Trophoblast cell (in vitro differentiated cells and primary cell): ENCODE measurements at regions not wholly inside any gene's neighbourhood (a gene's known extent, or its start where the extent isn't known, plus 50 kb on each side); places are given as distances from the start of the nearest gene placed in this dataset.

Experiments
- DNase-seq, 2 donors: peaks; one replicate each; pipeline ENCODE4 v3.0.0-alpha.2; 2016
- H2AFZ ChIP-seq: 2 replicates; pipeline ENCODE4 v1.6.1; 2013; ENCODE audit warnings: low read length, moderate library complexity, mild to moderate bottlenecking; ENCODE audit not compliant: insufficient read depth, poor library complexity
- H2AK5ac ChIP-seq: 2 replicates; pipeline ENCODE4 v1.6.1; 2013; ENCODE audit warnings: mild to moderate bottlenecking, low read length
- H2BK120ac ChIP-seq: 2 replicates; pipeline ENCODE4 v1.6.1; 2013; ENCODE audit warnings: low read length, mild to moderate bottlenecking, moderate library complexity; ENCODE audit not compliant: insufficient read depth, poor library complexity
- H2BK12ac ChIP-seq: 2 replicates; pipeline ENCODE4 v1.6.1; 2013; ENCODE audit warnings: mild to moderate bottlenecking, low read length, moderate library complexity
- H2BK5ac ChIP-seq: 2 replicates; pipeline ENCODE4 v1.6.1; 2013; ENCODE audit warnings: low read length, low read depth, moderate library complexity, mild to moderate bottlenecking; ENCODE audit not compliant: poor library complexity
- H3K14ac ChIP-seq: 2 replicates; pipeline ENCODE4 v1.6.1; 2013; ENCODE audit warnings: mild to moderate bottlenecking, low read length
- H3K18ac ChIP-seq: 2 replicates; pipeline ENCODE4 v1.6.1; 2013; ENCODE audit warnings: mild to moderate bottlenecking, low read length
- H3K23ac ChIP-seq: 2 replicates; pipeline ENCODE4 v1.6.1; 2013; ENCODE audit warnings: low read length
- H3K27ac ChIP-seq: 2 replicates; pipeline ENCODE4 v1.5.1; 2013; ENCODE audit warnings: low read depth, mild to moderate bottlenecking, inconsistent platforms, low read length, moderate library complexity
- H3K27me3 ChIP-seq: 2 replicates; pipeline ENCODE4 v1.6.1; 2013; ENCODE audit warnings: inconsistent platforms, mild to moderate bottlenecking, low read length, moderate library complexity; ENCODE audit not compliant: insufficient read depth
- H3K36me3 ChIP-seq, 2 experiments: 1 replicate in 1 of 2; 2 replicates in 1 of 2; pipeline ENCODE4 v1.6.1; 2013; ENCODE audit warnings: low read length in 2 of 2, mild to moderate bottlenecking in 2 of 2, moderate library complexity in 1 of 2; ENCODE audit not compliant: insufficient read depth in 2 of 2, control insufficient read depth in 1 of 2
- H3K4ac ChIP-seq: 2 replicates; pipeline ENCODE4 v1.6.1; 2013; ENCODE audit warnings: low read depth, mild to moderate bottlenecking, low read length, moderate library complexity
- H3K4me1 ChIP-seq, 2 experiments: 1 replicate in 1 of 2; 2 replicates in 1 of 2; pipeline ENCODE4 v1.6.1; 2013; ENCODE audit warnings: low read length in 2 of 2, mild to moderate bottlenecking in 2 of 2, moderate library complexity in 1 of 2; ENCODE audit not compliant: insufficient read depth in 2 of 2, control insufficient read depth in 1 of 2
- H3K4me2 ChIP-seq: 2 replicates; pipeline ENCODE4 v1.6.1; 2013; ENCODE audit warnings: inconsistent platforms, mild to moderate bottlenecking, low read length, moderate library complexity
- H3K4me3 ChIP-seq: 2 replicates; pipeline ENCODE4 v1.5.1; 2013; ENCODE audit warnings: mild to moderate bottlenecking, low read depth, low read length, inconsistent platforms
- H3K79me1 ChIP-seq: one replicate; pipeline ENCODE4 v1.6.1; 2013; ENCODE audit warnings: low read length
- H3K79me2 ChIP-seq: 2 replicates; pipeline ENCODE4 v1.6.1; 2013; ENCODE audit warnings: low read length, mild to moderate bottlenecking; ENCODE audit not compliant: control insufficient read depth, insufficient read depth, poor library complexity
- H3K9ac ChIP-seq: 2 replicates; pipeline ENCODE4 v1.6.1; 2013; ENCODE audit warnings: mild to moderate bottlenecking, low read length
- H3K9me3 ChIP-seq: 2 replicates; pipeline ENCODE4 v1.6.1; 2013; ENCODE audit warnings: low read depth, mild to moderate bottlenecking, control low read depth, inconsistent platforms, low read length; ENCODE audit not compliant: insufficient read depth
- H4K12ac ChIP-seq: 2 replicates; pipeline ENCODE4 v1.6.1; 2013; ENCODE audit warnings: low read depth, mild to moderate bottlenecking, low read length, moderate library complexity
- H4K8ac ChIP-seq: 2 replicates; pipeline ENCODE4 v1.6.1; 2013; ENCODE audit warnings: low read depth, mild to moderate bottlenecking, low read length, moderate library complexity
- H4K91ac ChIP-seq: one replicate; pipeline ENCODE4 v1.6.1; 2013; ENCODE audit warnings: low read depth, mild to moderate bottlenecking, low read length, moderate library complexity
- WGBS: extraction: QIAGEN DNeasy Blood & Tissue Kit; methylation state at CpG from one replicate; pipeline ENCODE4 v1.1.7; 2013; ENCODE audit warnings: missing lambda C conversion rate; ENCODE audit not compliant: insufficient read length, insufficient coverage; ENCODE audit errors: extremely low coverage; 5-methylcytosine and 5-hydroxymethylcytosine counted together

DNA sequence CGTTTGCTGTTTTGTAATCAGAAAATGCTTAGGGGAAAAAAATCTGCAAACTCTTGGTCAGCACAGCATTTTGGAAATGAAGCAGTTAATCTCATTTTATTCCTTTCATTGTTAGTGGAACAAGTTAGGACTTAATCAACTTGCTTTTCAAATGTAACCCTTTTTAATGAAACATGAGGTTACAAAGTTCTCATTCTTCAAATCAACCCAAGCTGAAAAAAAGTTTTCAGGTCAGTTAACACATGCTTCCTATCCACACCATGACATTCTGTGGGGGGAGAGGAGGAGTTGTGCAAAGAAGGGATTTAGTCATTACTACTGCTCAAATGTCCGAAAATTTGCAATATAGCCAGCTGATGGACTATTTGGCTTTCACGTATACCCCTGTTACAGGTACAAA is 283.2 kb upstream of the LYPLAL1 start:
- H4K8ac ChIP-seq: no peak overlapping the region
- no peaks in the 10 kb centered on the region for H3K79me1 ChIP-seq
- H3K18ac ChIP-seq: no peak overlapping the region
- H3K36me3 ChIP-seq: no peaks in the 10 kb centered on the region
- no peaks in the 10 kb centered on the region for H3K4me1 ChIP-seq
- no peaks in the 10 kb centered on the region for H3K79me2 ChIP-seq
- H3K4ac ChIP-seq: no peak overlapping the region
- H3K27ac ChIP-seq: no peak overlapping the region
- no peak overlapping the region for H3K23ac ChIP-seq
- H2BK5ac ChIP-seq: no peak overlapping the region
- H2AK5ac ChIP-seq: no peak overlapping the region
- H2BK120ac ChIP-seq: no peak overlapping the region
- H3K4me3 ChIP-seq: no peak overlapping the region
- no peak overlapping the region for H3K9ac ChIP-seq
- H3K27me3 ChIP-seq: no peaks in the 10 kb centered on the region
- no peaks in the 10 kb centered on the region for H3K9me3 ChIP-seq
- H2BK12ac ChIP-seq: no peak overlapping the region
- H4K12ac ChIP-seq: no peak overlapping the region
- H4K91ac ChIP-seq: no peak overlapping the region
- no peak overlapping the region for H3K14ac ChIP-seq
- no peak for DNase-seq
- no peak overlapping the region for H2AFZ ChIP-seq
- H3K4me2 ChIP-seq: no peak overlapping the region
- no CpG with 5 or more reads among the region's 3 CpGs for WGBS

GRCh38 chr1:218891577-218891976 is 282.1 kb upstream of the LYPLAL1 start:
- Histone ChIP-seq H3K79me1 (no peaks in the 10 kb centered on the region), H3K4me2 (no peak overlapping the region), H3K4me3 (no peak overlapping the region), H3K4me1 (no peaks in the 10 kb centered on the region), H2BK12ac (no peak overlapping the region), H4K91ac (no peak overlapping the region), H2AFZ (no peak overlapping the region), H4K12ac (no peak overlapping the region), H2AK5ac (no peak overlapping the region), H4K8ac (no peak overlapping the region), H3K9ac (no peak overlapping the region), H3K18ac (no peak overlapping the region), H3K14ac (no peak overlapping the region), H3K27ac (no peak overlapping the region), H3K36me3 (no peaks in the 10 kb centered on the region), H3K27me3 (no peaks in the 10 kb centered on the region), H3K79me2 (no peaks in the 10 kb centered on the region), H3K9me3 (no peaks in the 10 kb centered on the region), H3K4ac (no peak overlapping the region), H3K23ac (no peak overlapping the region), H2BK5ac (no peak overlapping the region), H2BK120ac (no peak overlapping the region)
- DNase-seq: no peak
- no CpG with 5 or more reads among the region's 5 CpGs for whole genome bisulfite sequencing

DNA sequence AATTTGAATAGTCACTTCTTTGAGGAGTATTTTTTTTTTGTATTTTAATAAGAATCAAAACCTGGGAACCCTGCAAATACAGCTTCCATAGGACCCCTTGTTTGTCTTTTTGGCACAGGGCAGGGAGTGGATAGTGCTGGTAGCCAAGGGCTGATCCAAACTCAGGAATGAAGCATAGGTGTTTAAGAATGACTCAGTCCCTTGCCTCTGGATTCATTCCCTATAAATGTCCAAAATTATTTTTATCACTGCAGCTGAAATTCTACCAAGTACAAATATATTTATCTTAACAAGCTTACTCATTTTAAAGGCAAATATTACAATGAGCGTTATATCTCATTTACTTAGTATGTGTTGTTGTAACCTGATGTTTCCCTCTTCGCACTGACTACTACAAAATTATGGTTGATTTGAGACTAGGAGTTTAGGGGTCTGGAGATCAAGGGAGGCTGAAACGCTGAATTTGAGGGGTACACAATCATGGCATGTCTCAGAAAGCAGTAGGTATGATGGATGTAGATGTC is 278.6 kb upstream of the LYPLAL1 start:
- Histone ChIP-seq H3K27me3 (no peaks in the 10 kb centered on the region), H2BK120ac (no peak overlapping the region)

GRCh38 chr1:218896202-218896601 is 277.5 kb upstream of the LYPLAL1 start:
- Histone ChIP-seq H3K27ac (no peak overlapping the region), H3K14ac (no peak overlapping the region), H3K79me1 (no peaks in the 10 kb centered on the region), H3K18ac (no peak overlapping the region), H3K4me2 (no peak overlapping the region), H4K8ac (no peak overlapping the region), H4K12ac (no peak overlapping the region), H2BK12ac (no peak overlapping the region), H3K4me1 (no peaks in the 10 kb centered on the region), H2AK5ac (no peak overlapping the region), H3K79me2 (no peaks in the 10 kb centered on the region), H2BK5ac (no peak overlapping the region), H3K9ac (no peak overlapping the region), H3K27me3 (no peaks in the 10 kb centered on the region), H2AFZ (no peak overlapping the region), H3K9me3 (no peaks in the 10 kb centered on the region), H2BK120ac (no peak overlapping the region), H3K4me3 (no peak overlapping the region), H3K23ac (no peak overlapping the region), H3K4ac (no peak overlapping the region), H3K36me3 (no peaks in the 10 kb centered on the region), H4K91ac (no peak overlapping the region)
- no peak for DNase-seq
- WGBS: no CpG with 5 or more reads among the region's 5 CpGs

More for the DNA sequence above, 278.6 kb upstream of the LYPLAL1 start:
- Histone ChIP-seq H4K8ac (no peak overlapping the region), H2BK12ac (no peak overlapping the region), H3K4ac (no peak overlapping the region), H3K18ac (no peak overlapping the region), H2AFZ (no peak overlapping the region), H3K4me1 (no peaks in the 10 kb centered on the region), H2AK5ac (no peak overlapping the region), H2BK5ac (no peak overlapping the region), H3K9ac (no peak overlapping the region), H3K9me3 (no peaks in the 10 kb centered on the region), H3K4me2 (no peak overlapping the region), H3K4me3 (no peak overlapping the region), H3K23ac (no peak overlapping the region), H3K36me3 (no peaks in the 10 kb centered on the region), H3K14ac (no peak overlapping the region), H4K91ac (no peak overlapping the region), H3K27ac (no peak overlapping the region), H3K79me2 (no peaks in the 10 kb centered on the region), H3K79me1 (no peaks in the 10 kb centered on the region), H4K12ac (no peak overlapping the region)
- no CpG with 5 or more reads among the region's 3 CpGs for WGBS
- DNase-seq: no peak
